ENCODE measurements at regions not wholly inside any gene's neighbourhood (a gene's known extent, or its start where the extent isn't known, plus 50 kb on each side); places are given as distances from the start of the nearest gene placed in this dataset.

- Histone ChIP-seq H2AFZ (ENCODE audit: low read depth, low read length) (no peak overlapping the region), H3K36me3 (ENCODE audit: control insufficient read depth in 2 of 2, extremely low read depth in 1 of 2, insufficient read depth in 2 of 2, low read length in 2 of 2) (no peaks in the 10 kb centered on the region), H3K9ac (replicated peaks; ENCODE audit: extremely low read depth, insufficient read depth, low read length) (no peak overlapping the region), H3K79me2 (ENCODE audit: control insufficient read depth, insufficient read depth, low read length) (no peaks in the 10 kb centered on the region), H3K4me2 (ENCODE audit: insufficient read depth, low read length) (no peak overlapping the region), H3K27me3 (ENCODE audit: control insufficient read depth in 2 of 2, insufficient read depth in 2 of 2, low read length in 2 of 2) (peaks cover 0 to 14% of the 10 kb centered on the region in 2 experiments), H3K9me3 (replicated peaks; ENCODE audit: control insufficient read depth, insufficient read depth, low read length) (no peaks in the 10 kb centered on the region), H3K4me3 (replicated peaks in 1 of 3; ENCODE audit: insufficient read depth in 1 of 3, low read depth in 1 of 3, low read length in 3 of 3) (no peak overlapping the region), H4K20me1 (replicated peaks; ENCODE audit: control insufficient read depth, extremely low read depth, insufficient read depth, low read length) (no peaks in the 10 kb centered on the region), H3K27ac (ENCODE audit: insufficient read depth, low read depth, low read length) (no peak overlapping the region), H3K9me1 (replicated peaks; ENCODE audit: control insufficient read depth, extremely low read depth, insufficient read depth, low read length) (no peaks in the 10 kb centered on the region), H3K4me1 (ENCODE audit: control insufficient read depth, extremely low read depth, insufficient read depth, low read length) (no peaks in the 10 kb centered on the region)
- intact Hi-C loops (cut with micrococcal nuclease), result no loop called here
- ChIA-PET CTCF (no interaction called here), POLR2A (no interaction called here)
- no peak for TF ChIP-seq FOS (IDR thresholded peaks at IDR 0.05; ENCODE audit: borderline replicate concordance, insufficient read depth, low read length)
- TF ChIP-seq JUN (IDR thresholded peaks at IDR 0.05; ENCODE audit: borderline replicate concordance, insufficient read depth, insufficient read length, low read depth), result no peak
- no TSS peak for BruUV-seq (replicated peaks)
- dilution Hi-C loops (cut with MboI; ENCODE audit: extremely low pct_ligation_motif_present, low sequenced_read_pairs), result no loop called here
- FAIRE-seq, result no peak
- DNase-seq (ENCODE audit: low read depth, low spot score), result no peak
Measured at GRCh38 chr6:148617530-148617929, 129.3 kb upstream of the UST start.

- no peaks in the 10 kb centered on the region for H3K9me3 ChIP-seq (replicated peaks; ENCODE audit: control insufficient read depth, insufficient read depth, low read length)
- no peak overlapping the region for H3K9ac ChIP-seq (replicated peaks; ENCODE audit: extremely low read depth, insufficient read depth, low read length)
- no peak for DNase-seq (ENCODE audit: low read depth, low spot score)
- no TSS peak for BruUV-seq (replicated peaks)
- dilution Hi-C loops (cut with MboI; ENCODE audit: extremely low pct_ligation_motif_present, low sequenced_read_pairs), result no loop called here
- no peak overlapping the region for H3K4me2 ChIP-seq (ENCODE audit: insufficient read depth, low read length)
- H3K79me2 ChIP-seq (ENCODE audit: control insufficient read depth, insufficient read depth, low read length), result no peaks in the 10 kb centered on the region
- H4K20me1 ChIP-seq (replicated peaks; ENCODE audit: control insufficient read depth, extremely low read depth, insufficient read depth, low read length), result no peaks in the 10 kb centered on the region
- CTCF ChIA-PET, result interaction anchor here (1.1 to 1.2 kb wide), 2 partner anchors 10 to 12 kb away, joined by 3 to 4 read pairs; no protein-coding TSS in a partner anchor
- H3K27ac ChIP-seq (ENCODE audit: insufficient read depth, low read depth, low read length), result no peak overlapping the region
- no peaks in the 10 kb centered on the region for H3K9me1 ChIP-seq (replicated peaks; ENCODE audit: control insufficient read depth, extremely low read depth, insufficient read depth, low read length)
- no peak for FAIRE-seq
- H3K27me3 ChIP-seq (ENCODE audit: control insufficient read depth in 2 of 2, insufficient read depth in 2 of 2, low read length in 2 of 2), result peaks cover 0 to 14% of the 10 kb centered on the region in 2 experiments
- H2AFZ ChIP-seq (ENCODE audit: low read depth, low read length), result no peak overlapping the region
- no peak overlapping the region for H3K4me3 ChIP-seq (replicated peaks in 1 of 3; ENCODE audit: insufficient read depth in 1 of 3, low read depth in 1 of 3, low read length in 3 of 3)
- no peaks in the 10 kb centered on the region for H3K36me3 ChIP-seq (ENCODE audit: control insufficient read depth in 2 of 2, extremely low read depth in 1 of 2, insufficient read depth in 2 of 2, low read length in 2 of 2)
- H3K4me1 ChIP-seq (ENCODE audit: control insufficient read depth, extremely low read depth, insufficient read depth, low read length), result no peaks in the 10 kb centered on the region
- TF ChIP-seq CTCF (IDR thresholded peaks at IDR 0.05; ENCODE audit: extremely low read depth in 1 of 2, insufficient read depth in 1 of 2, low read depth in 1 of 2, low read length in 2 of 2), result no peak
- no peak for TF ChIP-seq FOS (IDR thresholded peaks at IDR 0.05; ENCODE audit: borderline replicate concordance, insufficient read depth, low read length)
- TF ChIP-seq EZH2 (IDR thresholded peaks at IDR 0.05; ENCODE audit: borderline replicate concordance, low read depth, low read length, severe bottlenecking), result no peak
- TF ChIP-seq MYC (IDR thresholded peaks at IDR 0.05; ENCODE audit: low read depth, low read length), result no peak
- no peak for TF ChIP-seq POLR2AphosphoS5 (IDR thresholded peaks at IDR 0.05; ENCODE audit: insufficient read depth, low read depth, low read length)
- intact Hi-C loops (cut with micrococcal nuclease), result no loop called here
- POLR2A ChIA-PET, result no interaction called here
Measured at GRCh38 chr6:148619891-148620290, 126.9 kb upstream of the UST start.
